ENCODE measurements at regions not wholly inside any gene's neighbourhood (a gene's known extent, or its start where the extent isn't known, plus 50 kb on each side); places are given as distances from the start of the nearest gene placed in this dataset.

- ChIA-PET POLR2A (ENCODE audit: unreplicated experiment) (no interaction called here), CTCF (no interaction called here)
- no peak for TF ChIP-seq EZH2phosphoT487 (IDR thresholded peaks at IDR 0.05; ENCODE audit: borderline replicate concordance, low read length)
- TF ChIP-seq EZH2 (IDR thresholded peaks at IDR 0.05; ENCODE audit: low read length, unreplicated experiment), result no peak
- no peak for TF ChIP-seq CTCF (conservative IDR thresholded peaks at IDR 0.05; ENCODE audit: low read depth, low read length)
- no peaks in the 10 kb centered on the region for H3K27me3 ChIP-seq (ENCODE audit: low read length)
- no peaks in the 10 kb centered on the region for H4K20me1 ChIP-seq (ENCODE audit: low read length)
- no peaks in the 10 kb centered on the region for H3K36me3 ChIP-seq (ENCODE audit: low read depth, low read length)
- no TSS peak for BruUV-seq (replicated peaks)
- no peak overlapping the region for H3K4me3 ChIP-seq (ENCODE audit: low read length)
- no peaks in the 10 kb centered on the region for H3K9me2 ChIP-seq (replicated peaks; ENCODE audit: low read length)
- no peaks in the 10 kb centered on the region for H3F3A ChIP-seq (ENCODE audit: low read length, unreplicated experiment)
- no peaks in the 10 kb centered on the region for H3K79me2 ChIP-seq (ENCODE audit: low read length)
- ATAC-seq, result no peak
- no peak overlapping the region for H3K9ac ChIP-seq (ENCODE audit: low read length)
- DNase-seq, result peak; percentile 39
- no peak overlapping the region for H3K27ac ChIP-seq (ENCODE audit: low read length)
- no peak overlapping the region for H2AFZ ChIP-seq (ENCODE audit: low read length)
- intact Hi-C loops (cut with micrococcal nuclease), result no loop called here
- H3K4me2 ChIP-seq (ENCODE audit: low read length), result no peak overlapping the region
- H3K9me3 ChIP-seq (ENCODE audit: low read length), result 0 out of 2 replicates have a peak, but pooled peaks cover 9% of the 10 kb centered on the region
- no peaks in the 10 kb centered on the region for H3K4me1 ChIP-seq (ENCODE audit: insufficient read depth, low read length)
These were observed 249.1 kb downstream of the FAT3 start for GRCh38 chr11:92473736-92474135.

GRCh38 chr11:92475316-92475715 is 250.7 kb downstream of the FAT3 start:
- Histone ChIP-seq H4K20me1 (ENCODE audit: low read length) (no peaks in the 10 kb centered on the region), H3K4me1 (ENCODE audit: insufficient read depth, low read length) (no peaks in the 10 kb centered on the region), H3K36me3 (ENCODE audit: low read depth, low read length) (no peaks in the 10 kb centered on the region), H3F3A (ENCODE audit: low read length, unreplicated experiment) (no peaks in the 10 kb centered on the region), H3K27ac (ENCODE audit: low read length) (no peak overlapping the region), H3K4me3 (ENCODE audit: low read length) (no peak overlapping the region), H3K9ac (ENCODE audit: low read length) (no peak overlapping the region), H3K27me3 (ENCODE audit: low read length) (no peaks in the 10 kb centered on the region), H3K79me2 (ENCODE audit: low read length) (no peaks in the 10 kb centered on the region), H2AFZ (ENCODE audit: low read length) (no peak overlapping the region), H3K9me2 (replicated peaks; ENCODE audit: low read length) (no peaks in the 10 kb centered on the region), H3K9me3 (ENCODE audit: low read length) (0 out of 2 replicates have a peak, but pooled peaks cover 9% of the 10 kb centered on the region), H3K4me2 (ENCODE audit: low read length) (no peak overlapping the region)
- BruUV-seq (replicated peaks), result no TSS peak
- no peak for ATAC-seq
- no peak for DNase-seq
- intact Hi-C loops (cut with micrococcal nuclease), result no loop called here
- CTCF ChIA-PET, result no interaction called here
- POLR2A ChIA-PET (ENCODE audit: unreplicated experiment), result no interaction called here
- TF ChIP-seq EZH2phosphoT487 (IDR thresholded peaks at IDR 0.05; ENCODE audit: borderline replicate concordance, low read length) (no peak), EZH2 (IDR thresholded peaks at IDR 0.05; ENCODE audit: low read length, unreplicated experiment) (no peak), CTCF (conservative IDR thresholded peaks at IDR 0.05; ENCODE audit: low read depth, low read length) (no peak)

GRCh38 chr11:92475819-92476218 is 251.2 kb downstream of the FAT3 start:
- no peak for TF ChIP-seq EZH2 (IDR thresholded peaks at IDR 0.05; ENCODE audit: low read length, unreplicated experiment)
- TF ChIP-seq EZH2phosphoT487 (IDR thresholded peaks at IDR 0.05; ENCODE audit: borderline replicate concordance, low read length), result no peak
- TF ChIP-seq CTCF (conservative IDR thresholded peaks at IDR 0.05; ENCODE audit: low read depth, low read length), result no peak
- H3K4me3 ChIP-seq (ENCODE audit: low read length), result no peak overlapping the region
- no peaks in the 10 kb centered on the region for H3K9me2 ChIP-seq (replicated peaks; ENCODE audit: low read length)
- ChIA-PET POLR2A (ENCODE audit: unreplicated experiment) (no interaction called here), CTCF (no interaction called here)
- no peaks in the 10 kb centered on the region for H3F3A ChIP-seq (ENCODE audit: low read length, unreplicated experiment)
- no peak for ATAC-seq
- H3K36me3 ChIP-seq (ENCODE audit: low read depth, low read length), result no peaks in the 10 kb centered on the region
- H2AFZ ChIP-seq (ENCODE audit: low read length), result no peak overlapping the region
- H3K9me3 ChIP-seq (ENCODE audit: low read length), result 0 out of 2 replicates have a peak, but pooled peaks cover 9% of the 10 kb centered on the region
- no peaks in the 10 kb centered on the region for H3K4me1 ChIP-seq (ENCODE audit: insufficient read depth, low read length)
- no peaks in the 10 kb centered on the region for H3K27me3 ChIP-seq (ENCODE audit: low read length)
- H3K9ac ChIP-seq (ENCODE audit: low read length), result no peak overlapping the region
- H3K4me2 ChIP-seq (ENCODE audit: low read length), result no peak overlapping the region
- no peaks in the 10 kb centered on the region for H3K79me2 ChIP-seq (ENCODE audit: low read length)
- intact Hi-C loops (cut with micrococcal nuclease), result no loop called here
- no peak overlapping the region for H3K27ac ChIP-seq (ENCODE audit: low read length)
- no peak for DNase-seq
- H4K20me1 ChIP-seq (ENCODE audit: low read length), result no peaks in the 10 kb centered on the region
- BruUV-seq (replicated peaks), result no TSS peak
